ENCODE measurements at regions not wholly inside any gene's neighbourhood (a gene's known extent, or its start where the extent isn't known, plus 50 kb on each side); places are given as distances from the start of the nearest gene placed in this dataset.

DNA sequence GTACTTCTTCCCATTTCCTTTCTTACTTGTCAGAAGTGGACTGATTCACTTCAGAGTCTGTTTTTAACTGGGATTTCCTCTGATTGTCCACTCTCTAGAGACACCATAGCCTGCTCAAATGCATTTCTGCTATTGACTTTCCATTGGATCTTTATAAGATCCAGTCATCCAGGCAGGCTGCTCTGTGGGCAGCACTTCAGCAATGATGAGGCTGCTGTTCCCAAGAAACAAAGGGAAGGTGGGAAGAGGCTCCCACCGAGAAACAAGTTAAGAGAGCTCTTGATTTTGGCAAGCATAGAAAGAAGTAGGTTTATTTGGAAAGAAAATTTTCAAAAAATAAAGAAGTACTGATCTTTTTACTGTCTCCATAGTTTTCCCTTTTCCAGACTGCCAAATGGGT is 125.8 kb upstream of the STARD13 start:
- TF ChIP-seq CTCF (IDR thresholded peaks at IDR 0.05) (no peak), POLR2A (IDR thresholded peaks at IDR 0.05) (no peak), EP300 (IDR thresholded peaks at IDR 0.05) (no peak)
